ENCODE measurements at regions not wholly inside any gene's neighbourhood (a gene's known extent, or its start where the extent isn't known, plus 50 kb on each side); places are given as distances from the start of the nearest gene placed in this dataset.

DNA sequence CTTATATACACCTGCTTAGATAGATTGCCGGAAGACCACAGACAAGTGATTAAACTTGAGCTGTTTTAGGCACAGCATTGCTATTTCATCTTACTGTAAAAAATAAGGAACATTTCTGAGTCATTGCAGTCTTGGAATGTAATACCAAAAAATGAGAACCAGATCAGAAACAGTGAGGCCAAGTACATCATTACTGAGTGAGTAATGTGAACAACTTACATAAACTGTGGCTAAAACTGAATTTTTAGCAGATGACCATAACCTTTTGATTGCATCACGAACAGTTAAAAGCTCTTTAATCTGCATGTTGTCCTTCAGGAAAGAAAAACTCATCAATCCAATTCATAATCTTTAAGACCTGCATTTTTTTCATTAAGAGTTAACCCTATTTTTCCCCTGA lies 157.1 kb upstream of the FGF10 start:
- Histone ChIP-seq H3K4me3 (replicated peaks in 1 of 3; ENCODE audit: insufficient read depth in 1 of 3, low read depth in 2 of 3, low read length in 3 of 3) (no peak overlapping the region), H3K9me3 (ENCODE audit: low read length) (0 out of 2 replicates have a peak, but pooled peaks cover 5% of the 10 kb centered on the region), H3K79me2 (ENCODE audit: insufficient read depth, low read length) (no peaks in the 10 kb centered on the region), H3K27me3 (ENCODE audit: control insufficient read depth in 1 of 2, insufficient read depth in 2 of 2, low read length in 2 of 2) (no peaks in the 10 kb centered on the region), H3K36me3 (replicated peaks in 1 of 2; ENCODE audit: control insufficient read depth in 1 of 2, insufficient read depth in 2 of 2, low read length in 2 of 2) (no peaks in the 10 kb centered on the region), H3K9ac (ENCODE audit: insufficient read depth, low read depth, low read length) (no peak overlapping the region), H2AFZ (ENCODE audit: low read length) (no peak overlapping the region), H3K27ac (ENCODE audit: extremely low read length, insufficient read depth, low read length) (no peak overlapping the region), H4K20me1 (ENCODE audit: insufficient read depth, low read length) (no peaks in the 10 kb centered on the region), H3K4me2 (ENCODE audit: low read depth, low read length) (no peak overlapping the region), H3K4me1 (ENCODE audit: insufficient read depth, low read length) (no peaks in the 10 kb centered on the region)
- POLR2A ChIA-PET: no interaction called here
- in situ Hi-C loops (cut with HindIII; ENCODE audit: extremely low pct_ligation_motif_present, low pct_unique_long_range_greater_than_20kb) (no loop called here), intact Hi-C loops (cut with micrococcal nuclease; ENCODE audit: unreplicated experiment) (no loop called here)
- WGBS (ENCODE audit: low lambda C conversion rate): 30% methylated on average over 2 of the region's 2 CpGs
- CTCF ChIA-PET (ENCODE audit: low intra/inter-chr PET ratio, low total read pairs): no interaction called here
- no peak for TF ChIP-seq SALL2 (CRISPR knock-in tag; IDR thresholded peaks at IDR 0.05)
- TF ChIP-seq, protein P1, sequence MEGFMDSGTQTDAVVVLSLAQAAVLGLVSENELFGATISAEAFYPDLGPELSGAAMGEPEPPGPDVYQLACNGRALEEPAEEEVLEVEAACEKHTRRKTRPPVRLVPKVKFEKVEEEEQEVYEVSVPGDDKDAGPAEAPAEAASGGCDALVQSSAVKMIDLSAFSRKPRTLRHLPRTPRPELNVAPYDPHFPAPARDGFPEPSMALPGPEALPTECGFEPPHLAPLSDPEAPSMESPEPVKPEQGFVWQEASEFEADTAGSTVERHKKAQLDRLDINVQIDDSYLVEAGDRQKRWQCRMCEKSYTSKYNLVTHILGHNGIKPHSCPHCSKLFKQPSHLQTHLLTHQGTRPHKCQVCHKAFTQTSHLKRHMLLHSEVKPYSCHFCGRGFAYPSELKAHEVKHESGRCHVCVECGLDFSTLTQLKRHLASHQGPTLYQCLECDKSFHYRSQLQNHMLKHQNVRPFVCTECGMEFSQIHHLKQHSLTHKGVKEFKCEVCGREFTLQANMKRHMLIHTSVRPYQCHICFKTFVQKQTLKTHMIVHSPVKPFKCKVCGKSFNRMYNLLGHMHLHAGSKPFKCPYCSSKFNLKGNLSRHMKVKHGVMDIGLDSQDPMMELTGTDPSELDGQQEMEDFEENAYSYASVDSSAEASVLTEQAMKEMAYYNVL (CRISPR knock-in tag; IDR thresholded peaks at IDR 0.05; ENCODE audit: borderline replicate concordance): no peak
- TF ChIP-seq ZNF460 (CRISPR knock-in tag; IDR thresholded peaks at IDR 0.05; ENCODE audit: borderline replicate concordance): no peak
- TF ChIP-seq ZBTB21 (CRISPR knock-in tag; IDR thresholded peaks at IDR 0.05): no peak
- TF ChIP-seq, protein P2, sequence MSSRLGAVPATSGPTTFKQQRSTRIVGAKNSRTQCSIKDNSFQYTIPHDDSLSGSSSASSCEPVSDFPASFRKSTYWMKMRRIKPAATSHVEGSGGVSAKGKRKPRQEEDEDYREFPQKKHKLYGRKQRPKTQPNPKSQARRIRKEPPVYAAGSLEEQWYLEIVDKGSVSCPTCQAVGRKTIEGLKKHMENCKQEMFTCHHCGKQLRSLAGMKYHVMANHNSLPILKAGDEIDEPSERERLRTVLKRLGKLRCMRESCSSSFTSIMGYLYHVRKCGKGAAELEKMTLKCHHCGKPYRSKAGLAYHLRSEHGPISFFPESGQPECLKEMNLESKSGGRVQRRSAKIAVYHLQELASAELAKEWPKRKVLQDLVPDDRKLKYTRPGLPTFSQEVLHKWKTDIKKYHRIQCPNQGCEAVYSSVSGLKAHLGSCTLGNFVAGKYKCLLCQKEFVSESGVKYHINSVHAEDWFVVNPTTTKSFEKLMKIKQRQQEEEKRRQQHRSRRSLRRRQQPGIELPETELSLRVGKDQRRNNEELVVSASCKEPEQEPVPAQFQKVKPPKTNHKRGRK (CRISPR knock-in tag; IDR thresholded peaks at IDR 0.05): no peak
- no peak for TF ChIP-seq PBX3 (CRISPR knock-in tag; IDR thresholded peaks at IDR 0.05; ENCODE audit: borderline replicate concordance)
- TF ChIP-seq, protein P3, sequence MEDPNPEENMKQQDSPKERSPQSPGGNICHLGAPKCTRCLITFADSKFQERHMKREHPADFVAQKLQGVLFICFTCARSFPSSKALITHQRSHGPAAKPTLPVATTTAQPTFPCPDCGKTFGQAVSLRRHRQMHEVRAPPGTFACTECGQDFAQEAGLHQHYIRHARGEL (CRISPR knock-in tag; IDR thresholded peaks at IDR 0.05): no peak
- TF ChIP-seq ZNF136 (CRISPR knock-in tag; IDR thresholded peaks at IDR 0.05; ENCODE audit: low read depth): no peak
- TF ChIP-seq ZNF468 (CRISPR knock-in tag; IDR thresholded peaks at IDR 0.05): no peak
- no peak for TF ChIP-seq HES4 (CRISPR knock-in tag; IDR thresholded peaks at IDR 0.05; ENCODE audit: borderline replicate concordance)
- TF ChIP-seq ZNF20 (CRISPR knock-in tag; IDR thresholded peaks at IDR 0.05): no peak
- no peak for TF ChIP-seq PHF21A (CRISPR knock-in tag; IDR thresholded peaks at IDR 0.05)
- TF ChIP-seq IRF2 (CRISPR knock-in tag; IDR thresholded peaks at IDR 0.05): no peak
- TF ChIP-seq ELF3 (CRISPR knock-in tag; IDR thresholded peaks at IDR 0.05): no peak
- TF ChIP-seq ZNF17 (CRISPR knock-in tag; IDR thresholded peaks at IDR 0.05): no peak
- TF ChIP-seq NFKB2 (CRISPR knock-in tag; IDR thresholded peaks at IDR 0.05; ENCODE audit: borderline replicate concordance): no peak
- no peak for TF ChIP-seq ZNF883 (CRISPR knock-in tag; IDR thresholded peaks at IDR 0.05; ENCODE audit: not compliant biosample characterization)
- TF ChIP-seq STAT5B (CRISPR knock-in tag; IDR thresholded peaks at IDR 0.05): no peak
- no peak for TF ChIP-seq ZBTB20 (CRISPR knock-in tag; IDR thresholded peaks at IDR 0.05; ENCODE audit: borderline replicate concordance, low read depth)
- no peak for TF ChIP-seq DPF2 (CRISPR knock-in tag; IDR thresholded peaks at IDR 0.05; ENCODE audit: borderline replicate concordance, low read depth)
- no peak for ATAC-seq
- no TSS peak for BruUV-seq (replicated peaks)
- no peak for FAIRE-seq
- DNase-seq (ENCODE audit: low spot score): no peak

Measured in HepG2 (cell line).